ENCODE measurements at regions not wholly inside any gene's neighbourhood (a gene's known extent, or its start where the extent isn't known, plus 50 kb on each side); places are given as distances from the start of the nearest gene placed in this dataset.

- TF ChIP-seq CTCF (conservative IDR thresholded peaks at IDR 0.05): no peak
- TF ChIP-seq ZFX (IDR thresholded peaks at IDR 0.05): no peak
These were observed 473.3 kb upstream of the PCDH15 start for GRCh38 chr10:55274367-55274766.

Measured in C4-2B (cell line).